ENCODE measurements at regions not wholly inside any gene's neighbourhood (a gene's known extent, or its start where the extent isn't known, plus 50 kb on each side); places are given as distances from the start of the nearest gene placed in this dataset.

DNA sequence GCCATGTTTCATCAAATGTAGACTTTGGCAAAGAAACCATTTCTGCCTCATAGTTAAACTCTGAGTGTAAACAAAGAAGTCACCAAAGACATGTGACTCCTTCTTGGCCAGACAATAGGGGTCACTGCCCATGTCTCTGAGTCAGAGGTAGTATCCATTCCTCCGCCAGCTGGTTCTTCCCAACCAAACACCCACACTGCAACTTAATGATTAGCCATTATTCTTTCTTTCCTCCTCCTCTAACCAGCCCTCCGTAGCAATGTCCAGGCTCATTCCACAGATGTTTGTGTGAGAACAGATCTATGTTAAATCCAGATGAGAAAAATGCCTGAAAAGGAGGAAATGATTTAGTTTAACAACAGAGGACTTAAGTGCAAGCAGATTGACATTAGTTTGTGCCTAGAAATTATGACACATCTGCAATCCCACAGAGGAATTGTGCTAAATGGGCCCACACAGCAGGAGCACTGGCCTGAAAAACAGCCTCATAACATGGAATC, 127.9 kb upstream of the SH3BP4 start:
- TF ChIP-seq ZNF274 (IDR thresholded peaks at IDR 0.05; ENCODE audit: low read depth, low read length) (no peak), SUZ12 (IDR thresholded peaks at IDR 0.05; ENCODE audit: extremely low read depth, insufficient read depth, insufficient read length) (no peak)

Data from NT2/D1 (cell line).